K562 (cell line): ENCODE measurements at regions not wholly inside any gene's neighbourhood (a gene's known extent, or its start where the extent isn't known, plus 50 kb on each side); places are given as distances from the start of the nearest gene placed in this dataset.

ENCODE experiments used
- DMBX1 ChIP-seq: fragments of 250-450 bp; sonication (Bioruptor Pico); IDR thresholded peaks from 2 replicates; pipeline ENCODE4 v1.8.0; 2022; ENCODE audit warnings: inconsistent platforms, mild to moderate bottlenecking, moderate library complexity, borderline replicate concordance
- SIN3A ChIP-seq, 2 experiments: fragments of 150-350 bp in 1 of 2; IDR thresholded peaks; 2 replicates each; pipeline ENCODE4 v1.6.1; 2011 to 2016; ENCODE audit warnings: borderline replicate concordance in 2 of 2, low read depth in 2 of 2, low read length in 2 of 2, mild to moderate bottlenecking in 2 of 2, moderate library complexity in 2 of 2; ENCODE audit not compliant: control insufficient read depth in 1 of 2
- ZNF589 ChIP-seq: fragments of 200-800 bp; sonication (Bioruptor generic); IDR thresholded peaks from 2 replicates; pipeline ENCODE4 v1.6.1; 2016; ENCODE audit warnings: low read depth, missing genetic modification characterization, missing compliant biosample characterization
- TF ChIP-seq, protein P1 (sequence below), 2 experiments: fragments of 450-650 bp; IDR thresholded peaks; 2 replicates each; pipeline ENCODE4 v1.6.1; 2016; ENCODE audit warnings: mild to moderate bottlenecking in 2 of 2, borderline replicate concordance in 1 of 2, low read depth in 1 of 2, moderate library complexity in 1 of 2
- TF ChIP-seq, protein P2 (sequence below): fragments of 250-450 bp; sonication (Bioruptor Pico); IDR thresholded peaks from 2 replicates; pipeline ENCODE4 v1.8.0; 2021; ENCODE audit warnings: borderline replicate concordance, mild to moderate bottlenecking, moderate library complexity; ENCODE audit not compliant: poor library complexity, severe bottlenecking
- TF ChIP-seq, protein P3 (sequence below): IDR thresholded peaks from 2 replicates; pipeline ENCODE4 v1.6.1; 2016; ENCODE audit warnings: missing genetic modification characterization, missing compliant biosample characterization

DNA sequence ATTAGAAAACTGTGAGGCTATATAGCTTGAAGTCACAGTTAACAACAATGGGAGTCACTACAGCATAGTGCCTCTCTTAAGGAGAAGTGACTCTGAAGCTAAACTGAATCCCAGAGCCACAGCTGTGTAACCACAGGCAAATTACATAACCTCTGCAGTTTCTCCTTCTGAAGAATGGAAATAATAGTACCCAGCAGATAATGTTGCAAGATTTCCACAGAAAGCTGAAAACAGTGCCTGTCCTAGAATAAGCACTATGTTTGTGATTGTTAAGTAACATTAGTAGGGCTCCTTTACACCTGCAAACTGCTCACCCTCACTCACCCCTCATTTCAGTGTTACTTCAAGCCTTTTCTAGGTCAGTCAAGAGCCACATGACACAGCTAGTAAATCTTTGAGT lies 886.7 kb downstream of the PLA2G4A start (continued):
- TF ChIP-seq ZNF589 (no peak), DMBX1 (no peak), SIN3A (IDR thresholded peaks at IDR 0.05; ENCODE audit: borderline replicate concordance in 2 of 2, control insufficient read depth in 1 of 2, low read depth in 2 of 2, low read length in 2 of 2) (no peak)
- TF ChIP-seq, protein P1, sequence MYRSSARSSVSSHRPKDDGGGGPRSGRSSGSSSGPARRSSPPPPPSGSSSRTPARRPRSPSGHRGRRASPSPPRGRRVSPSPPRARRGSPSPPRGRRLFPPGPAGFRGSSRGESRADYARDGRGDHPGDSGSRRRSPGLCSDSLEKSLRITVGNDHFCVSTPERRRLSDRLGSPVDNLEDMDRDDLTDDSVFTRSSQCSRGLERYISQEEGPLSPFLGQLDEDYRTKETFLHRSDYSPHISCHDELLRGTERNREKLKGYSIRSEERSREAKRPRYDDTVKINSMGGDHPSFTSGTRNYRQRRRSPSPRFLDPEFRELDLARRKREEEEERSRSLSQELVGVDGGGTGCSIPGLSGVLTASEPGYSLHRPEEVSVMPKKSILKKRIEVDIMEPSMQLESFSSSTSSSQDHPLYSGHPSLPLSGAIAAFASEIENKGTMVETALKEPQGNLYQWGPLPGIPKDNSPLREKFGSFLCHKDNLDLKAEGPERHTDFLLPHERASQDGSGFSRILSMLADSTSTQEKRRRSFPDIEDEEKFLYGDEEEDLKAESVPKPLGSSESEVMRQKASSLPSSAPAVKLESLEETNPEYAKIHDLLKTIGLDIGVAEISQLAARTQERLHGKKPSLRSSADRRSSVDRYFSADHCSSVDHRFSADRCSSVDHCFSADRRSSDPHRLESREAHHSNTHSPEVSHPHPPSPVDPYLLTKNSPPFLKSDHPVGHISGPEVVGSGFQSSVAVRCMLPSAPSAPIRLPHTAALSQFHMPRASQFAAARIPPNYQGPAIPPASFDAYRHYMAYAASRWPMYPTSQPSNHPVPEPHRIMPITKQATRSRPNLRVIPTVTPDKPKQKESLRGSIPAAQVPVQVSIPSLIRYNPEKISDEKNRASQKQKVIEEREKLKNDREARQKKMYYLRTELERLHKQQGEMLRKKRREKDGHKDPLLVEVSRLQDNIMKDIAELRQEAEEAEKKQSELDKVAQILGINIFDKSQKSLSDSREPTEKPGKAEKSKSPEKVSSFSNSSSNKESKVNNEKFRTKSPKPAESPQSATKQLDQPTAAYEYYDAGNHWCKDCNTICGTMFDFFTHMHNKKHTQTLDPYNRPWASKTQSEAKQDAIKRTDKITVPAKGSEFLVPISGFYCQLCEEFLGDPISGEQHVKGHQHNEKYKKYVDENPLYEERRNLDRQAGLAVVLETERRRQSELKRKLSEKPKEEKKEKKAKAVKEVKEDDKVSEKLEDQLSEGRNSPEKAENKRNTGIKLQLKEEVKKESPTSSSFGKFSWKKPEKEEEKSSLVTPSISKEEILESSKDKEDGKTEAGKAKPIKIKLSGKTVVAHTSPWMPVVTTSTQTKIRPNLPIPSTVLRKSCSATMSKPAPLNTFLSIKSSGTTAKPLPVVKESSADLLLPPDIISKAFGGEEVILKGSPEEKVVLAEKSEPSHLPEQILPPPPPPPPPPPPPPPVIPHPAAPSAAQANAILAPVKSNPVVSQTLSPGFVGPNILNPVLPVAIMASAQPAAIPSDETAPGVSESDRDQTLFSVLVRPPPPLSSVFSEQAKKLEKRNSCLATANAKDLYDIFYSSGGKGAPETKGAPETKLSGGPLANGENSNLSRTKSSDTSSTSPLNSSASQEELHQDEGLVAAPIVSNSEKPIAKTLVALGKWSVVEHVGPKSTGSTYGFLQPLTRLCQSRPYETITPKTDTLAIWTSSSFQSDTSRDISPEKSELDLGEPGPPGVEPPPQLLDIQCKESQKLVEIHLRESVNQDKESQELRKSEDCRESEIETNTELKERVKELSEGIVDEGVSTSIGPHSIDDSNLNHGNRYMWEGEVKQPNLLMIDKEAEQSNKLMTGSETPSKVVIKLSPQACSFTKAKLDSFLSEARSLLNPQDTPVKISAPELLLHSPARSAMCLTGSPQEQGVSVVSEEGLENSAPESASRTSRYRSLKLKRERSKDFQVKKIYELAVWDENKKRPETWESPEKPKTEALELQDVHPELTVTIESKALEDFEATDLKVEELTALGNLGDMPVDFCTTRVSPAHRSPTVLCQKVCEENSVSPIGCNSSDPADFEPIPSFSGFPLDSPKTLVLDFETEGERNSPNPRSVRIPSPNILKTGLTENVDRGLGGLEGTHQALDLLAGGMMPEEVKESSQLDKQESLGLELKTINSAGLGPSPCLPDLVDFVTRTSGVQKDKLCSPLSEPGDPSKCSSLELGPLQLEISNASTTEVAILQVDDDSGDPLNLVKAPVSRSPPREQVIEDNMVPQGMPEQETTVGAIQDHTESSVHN (IDR thresholded peaks at IDR 0.05; ENCODE audit: borderline replicate concordance in 1 of 2, low read depth in 1 of 2) = no peak
- TF ChIP-seq, protein P2, sequence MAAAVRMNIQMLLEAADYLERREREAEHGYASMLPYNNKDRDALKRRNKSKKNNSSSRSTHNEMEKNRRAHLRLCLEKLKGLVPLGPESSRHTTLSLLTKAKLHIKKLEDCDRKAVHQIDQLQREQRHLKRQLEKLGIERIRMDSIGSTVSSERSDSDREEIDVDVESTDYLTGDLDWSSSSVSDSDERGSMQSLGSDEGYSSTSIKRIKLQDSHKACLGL = no peak
- TF ChIP-seq, protein P3, sequence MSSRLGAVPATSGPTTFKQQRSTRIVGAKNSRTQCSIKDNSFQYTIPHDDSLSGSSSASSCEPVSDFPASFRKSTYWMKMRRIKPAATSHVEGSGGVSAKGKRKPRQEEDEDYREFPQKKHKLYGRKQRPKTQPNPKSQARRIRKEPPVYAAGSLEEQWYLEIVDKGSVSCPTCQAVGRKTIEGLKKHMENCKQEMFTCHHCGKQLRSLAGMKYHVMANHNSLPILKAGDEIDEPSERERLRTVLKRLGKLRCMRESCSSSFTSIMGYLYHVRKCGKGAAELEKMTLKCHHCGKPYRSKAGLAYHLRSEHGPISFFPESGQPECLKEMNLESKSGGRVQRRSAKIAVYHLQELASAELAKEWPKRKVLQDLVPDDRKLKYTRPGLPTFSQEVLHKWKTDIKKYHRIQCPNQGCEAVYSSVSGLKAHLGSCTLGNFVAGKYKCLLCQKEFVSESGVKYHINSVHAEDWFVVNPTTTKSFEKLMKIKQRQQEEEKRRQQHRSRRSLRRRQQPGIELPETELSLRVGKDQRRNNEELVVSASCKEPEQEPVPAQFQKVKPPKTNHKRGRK = no peak
- TF ChIP-seq, all 486 proteins: peak for 0
